NCI-H460 (cell line): ENCODE measurements at regions not wholly inside any gene's neighbourhood (a gene's known extent, or its start where the extent isn't known, plus 50 kb on each side); places are given as distances from the start of the nearest gene placed in this dataset.
"Not testable (repeated sequence)": the region's sequence is repeated elsewhere in the genome, so short reads cannot be mapped to it uniquely, and the experiment has no call there.

Source experiments
- DNase-seq: peaks from one replicate; pipeline ENCODE4 v3.0.0-alpha.2; 2016; ENCODE audit warnings: low read depth; ENCODE audit errors: extremely low read depth

- DNase-seq, result peak; percentile 42
Observed at GRCh38 chr13:83498481-83499190, 383.6 kb downstream of the SLITRK1 start.

DNA sequence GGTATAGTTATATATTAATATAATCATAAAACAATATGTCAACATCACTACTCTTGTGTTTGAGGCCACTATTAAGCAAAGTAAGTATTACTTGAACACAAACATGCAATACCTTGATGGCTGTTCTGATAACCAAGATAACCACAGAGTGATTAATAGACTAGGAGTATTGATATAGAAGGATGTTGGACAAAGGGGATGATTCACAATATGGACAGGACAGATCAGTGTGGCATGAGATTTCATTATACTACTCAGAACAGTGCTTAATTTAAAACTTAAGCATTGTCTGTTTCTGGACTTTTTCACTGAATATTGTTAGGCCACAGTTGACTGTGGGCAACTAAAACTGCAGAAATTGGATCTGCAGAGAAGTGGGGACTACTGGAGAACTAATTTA is 384.2 kb downstream of the SLITRK1 start:
- no peak for DNase-seq

DNA sequence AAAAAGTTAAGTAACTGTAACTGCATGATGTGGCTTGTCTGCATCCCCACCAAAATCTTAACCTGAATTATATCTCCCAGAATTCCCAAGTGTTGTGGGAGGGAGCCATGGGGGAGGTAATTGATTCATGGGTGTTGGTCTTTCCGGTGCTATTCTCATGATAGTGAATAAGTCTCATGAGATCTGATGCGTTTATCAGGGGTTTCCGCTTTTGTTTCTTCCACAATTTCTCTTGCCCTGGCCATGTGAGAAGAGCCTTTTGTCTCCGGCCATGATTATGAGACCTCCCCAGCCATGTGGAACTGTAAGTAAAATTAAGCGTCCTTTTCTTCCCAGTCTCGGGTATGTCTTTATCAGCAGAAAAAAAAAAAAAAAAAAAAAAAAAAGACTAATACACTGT is 385.8 kb downstream of the SLITRK1 start:
- DNase-seq, result no peak

DNA sequence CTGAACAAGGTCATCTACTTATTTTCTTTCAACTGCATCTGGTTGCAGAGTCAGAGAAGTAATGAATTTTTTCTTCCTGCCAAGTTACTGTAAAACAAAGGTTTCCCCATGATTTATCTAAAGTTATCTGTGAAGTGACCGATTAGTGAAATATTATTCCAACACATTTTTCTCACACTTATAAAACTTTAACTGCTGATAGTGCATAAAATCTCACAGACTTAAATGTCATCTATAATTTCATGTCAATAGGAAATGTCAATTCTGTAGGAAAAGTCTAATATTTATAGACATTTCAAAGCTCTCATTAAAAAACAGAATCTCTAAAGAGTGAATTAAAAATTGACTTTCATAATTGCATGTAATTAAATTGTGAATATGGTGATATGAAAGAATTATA is 397.2 kb downstream of the SLITRK1 start:
- no peak for DNase-seq

GRCh38 chr13:83471011-83471410 is 411.3 kb downstream of the SLITRK1 start:
- no peak for DNase-seq

DNA sequence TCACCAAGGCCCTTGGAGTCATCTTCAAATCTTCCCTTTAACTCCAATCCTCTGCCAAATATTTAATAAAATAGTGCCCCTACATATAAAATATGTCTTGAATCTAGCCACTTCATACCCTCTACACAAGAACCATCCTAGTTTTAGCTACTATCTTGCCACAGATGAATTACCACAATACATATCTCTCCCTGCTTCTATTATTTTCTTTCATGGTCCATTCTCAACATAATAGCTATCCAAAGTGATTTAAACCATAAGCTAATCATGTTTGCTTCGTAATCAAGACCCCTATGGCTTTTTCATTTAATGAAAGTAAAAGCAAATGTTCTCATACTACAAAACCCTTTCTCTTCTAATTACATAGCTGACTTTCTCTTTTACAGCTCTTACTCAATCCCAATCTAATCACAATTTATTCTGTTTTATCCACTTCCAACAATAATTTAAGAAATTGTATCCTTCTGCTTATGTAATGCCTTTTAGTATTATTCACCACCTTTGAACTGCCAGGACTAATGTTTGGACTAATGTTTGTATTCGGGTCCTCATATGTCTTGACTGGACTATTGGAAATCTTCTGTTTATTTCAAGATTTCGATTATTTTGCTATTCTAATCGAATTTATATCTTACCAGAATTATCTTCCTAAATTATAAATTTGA is 412.0 kb downstream of the SLITRK1 start:
- no peak for DNase-seq

- no peak for DNase-seq
Observed at GRCh38 chr13:83453723-83454122, 428.6 kb downstream of the SLITRK1 start.

DNA sequence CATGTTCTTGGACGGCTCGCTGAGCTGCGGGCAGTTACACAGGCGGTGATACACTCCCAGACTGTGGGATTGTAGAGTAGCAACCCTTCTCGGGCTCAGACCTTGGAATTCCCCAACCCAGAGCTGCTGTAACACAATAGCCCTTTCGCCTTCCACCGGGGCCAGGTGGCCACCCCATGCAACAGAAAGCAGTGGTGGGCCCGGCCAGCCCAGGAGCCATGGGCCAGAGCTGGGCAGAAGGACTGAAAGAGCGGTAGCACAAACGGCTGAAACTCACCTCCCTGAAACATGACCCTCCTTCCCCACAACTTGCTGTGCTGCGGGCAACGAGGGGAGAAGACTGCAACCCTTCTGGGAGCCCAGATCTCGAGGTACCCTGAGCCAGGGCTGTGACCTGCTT is 429.0 kb downstream of the SLITRK1 start:
- DNase-seq, result no peak

GRCh38 chr13:83452292-83452950 is 429.9 kb downstream of the SLITRK1 start:
- DNase-seq, result no peak

DNA sequence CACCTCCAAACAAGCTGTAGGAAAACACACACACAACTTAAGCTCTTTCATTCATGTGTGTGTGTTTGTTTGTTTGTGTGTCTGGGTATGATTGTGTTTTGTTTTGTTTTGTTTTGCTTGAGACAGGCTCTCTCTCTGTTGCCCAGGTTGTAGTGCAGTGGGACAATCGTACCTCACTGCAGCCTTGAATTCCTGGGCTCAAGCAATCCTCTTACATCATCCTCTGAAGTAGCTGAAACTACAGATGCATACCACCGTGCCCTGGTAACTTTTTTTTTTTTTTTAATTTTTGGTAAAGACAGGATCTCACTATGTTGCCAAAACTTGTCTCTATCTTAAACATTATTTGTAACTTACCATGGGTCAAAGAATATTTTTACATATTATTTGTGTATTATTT is 431.7 kb downstream of the SLITRK1 start:
- no peak for DNase-seq

- DNase-seq, result peak; percentile 17
Observed at GRCh38 chr13:83449668-83450395, 432.4 kb downstream of the SLITRK1 start.

GRCh38 chr13:83440465-83440864 is 441.8 kb downstream of the SLITRK1 start:
- no peak for DNase-seq

GRCh38 chr13:83439464-83439863 is 442.8 kb downstream of the SLITRK1 start:
- DNase-seq, result not testable (repeated sequence)

DNA sequence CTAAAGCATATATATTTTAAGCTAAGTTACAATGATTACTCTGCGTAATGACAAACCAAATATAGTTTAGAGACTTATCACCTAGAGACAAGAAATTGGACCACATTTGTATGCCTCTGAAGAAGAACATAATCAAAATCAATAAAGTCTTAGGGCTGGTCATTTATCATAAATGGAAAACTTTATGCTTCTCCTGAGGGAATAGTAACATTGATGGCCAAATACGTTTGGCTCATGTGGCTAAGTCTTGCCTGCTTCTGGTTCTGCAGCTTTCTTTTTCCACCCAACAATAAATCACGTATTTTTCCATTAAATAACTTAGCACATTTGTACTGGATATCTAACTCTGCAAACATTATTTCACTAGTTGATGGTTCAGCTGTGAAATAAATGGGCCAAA is 458.4 kb downstream of the SLITRK1 start:
- no peak for DNase-seq

DNA sequence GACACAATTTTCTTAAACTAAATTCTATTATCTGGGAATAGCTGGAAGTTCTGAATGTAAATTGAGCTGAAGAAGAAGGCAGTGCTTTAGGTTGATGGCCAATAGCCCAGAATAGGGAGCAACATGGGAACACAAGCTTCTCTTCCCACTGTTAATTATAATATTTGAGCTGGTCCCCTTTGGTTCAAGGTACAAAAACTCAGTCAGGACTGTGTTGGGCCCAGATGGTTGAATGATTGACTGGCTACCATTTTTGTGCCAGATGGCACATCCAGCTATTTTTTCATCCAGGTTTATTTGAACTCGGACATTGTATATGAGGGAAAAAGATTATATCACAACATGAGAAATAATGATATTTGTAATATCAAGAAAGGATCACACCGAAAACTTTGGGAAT is 458.9 kb downstream of the SLITRK1 start:
- no peak for DNase-seq

DNA sequence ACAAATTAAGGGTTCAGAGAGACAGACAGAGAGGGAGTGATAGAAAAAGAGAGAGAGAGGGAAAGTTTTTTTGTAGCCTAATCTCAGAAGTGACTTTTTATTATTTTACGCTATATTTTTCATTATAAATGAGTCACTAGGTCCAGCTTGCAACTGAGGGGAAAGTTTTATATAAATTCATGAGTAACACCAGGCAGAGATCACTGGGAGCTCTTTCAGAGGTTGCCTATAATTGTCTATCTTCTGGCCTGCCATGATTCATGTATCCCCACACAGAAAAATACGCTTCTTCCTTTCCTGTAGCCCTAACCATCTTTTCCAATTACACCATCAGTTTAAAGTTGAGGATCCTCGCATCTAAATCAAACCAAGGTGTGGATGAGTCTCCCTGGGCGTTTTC is 467.9 kb downstream of the SLITRK1 start:
- DNase-seq, result no peak

DNA sequence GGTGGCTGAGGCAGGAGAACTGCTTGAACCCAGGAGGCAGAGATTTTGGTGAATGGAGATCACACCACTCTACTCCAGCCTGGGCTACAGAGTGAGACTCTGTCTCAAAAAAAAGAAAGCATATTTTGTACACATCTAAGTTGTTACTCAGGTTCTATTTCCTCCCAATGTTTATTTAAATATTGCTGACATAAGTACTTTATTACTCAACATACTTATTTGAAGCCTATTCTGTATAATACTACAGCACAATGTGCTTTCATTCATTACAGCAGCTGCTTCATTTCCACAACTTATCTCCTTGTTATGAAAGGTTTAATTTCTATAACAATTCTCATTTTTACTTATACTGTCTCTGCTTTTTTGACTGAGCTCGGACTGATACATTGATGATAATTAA is 495.7 kb downstream of the SLITRK1 start:
- no peak for DNase-seq

GRCh38 chr13:83378908-83379307 is 503.4 kb downstream of the SLITRK1 start:
- no peak for DNase-seq

GRCh38 chr13:83377491-83377890 is 504.8 kb downstream of the SLITRK1 start:
- DNase-seq, result no peak

- no peak for DNase-seq
Observed at GRCh38 chr13:83372786-83373185, 509.5 kb downstream of the SLITRK1 start.

- DNase-seq, result no peak
Observed at GRCh38 chr13:83365723-83366122, 516.6 kb downstream of the SLITRK1 start.
